C4-2B (cell line): ENCODE measurements at regions not wholly inside any gene's neighbourhood (a gene's known extent, or its start where the extent isn't known, plus 50 kb on each side); places are given as distances from the start of the nearest gene placed in this dataset.

Experiments
- H3K27ac ChIP-seq: fragments of 450-650 bp; 2 replicates; pipeline ENCODE4 v1.5.1; 2017
- CTCF ChIP-seq: fragments of 450-650 bp; conservative IDR thresholded peaks from 2 replicates; pipeline ENCODE4 v1.5.1; 2017; ENCODE audit warnings: mild to moderate bottlenecking
- ZFX ChIP-seq: fragments of 450-650 bp; IDR thresholded peaks from 2 replicates; pipeline ENCODE4 v1.6.1; 2017

GRCh38 chr10:58896229-58896628, 280.2 kb upstream of the PHYHIPL start:
- TF ChIP-seq CTCF: no peak
- TF ChIP-seq ZFX: no peak
- H3K27ac ChIP-seq: no peak overlapping the region

- H3K27ac ChIP-seq: no peak overlapping the region
- TF ChIP-seq CTCF (no peak), ZFX (no peak)
Measured at GRCh38 chr10:58897236-58897635, 279.2 kb upstream of the PHYHIPL start.

- no peak overlapping the region for H3K27ac ChIP-seq
- TF ChIP-seq CTCF: no peak
Measured at GRCh38 chr10:58897708-58898107, 278.7 kb upstream of the PHYHIPL start.

GRCh38 chr10:58898854-58899573, 277.4 kb upstream of the PHYHIPL start:
- H3K27ac ChIP-seq: no peak overlapping the region
- TF ChIP-seq CTCF: no peak
- TF ChIP-seq ZFX: no peak

GRCh38 chr10:58901092-58901646, 275.3 kb upstream of the PHYHIPL start:
- H3K27ac ChIP-seq: no peak overlapping the region
- TF ChIP-seq ZFX (no peak), CTCF (no peak)

GRCh38 chr10:58903071-58903470, 273.4 kb upstream of the PHYHIPL start:
- TF ChIP-seq ZFX (no peak), CTCF (no peak)
- H3K27ac ChIP-seq: no peak overlapping the region

GRCh38 chr10:58909881-58910280, 266.6 kb upstream of the PHYHIPL start:
- TF ChIP-seq ZFX: no peak
- TF ChIP-seq CTCF: no peak
- no peak overlapping the region for H3K27ac ChIP-seq
